Right lobe of liver (tissue), 4 donors: ENCODE measurements at regions not wholly inside any gene's neighbourhood (a gene's known extent, or its start where the extent isn't known, plus 50 kb on each side); places are given as distances from the start of the nearest gene placed in this dataset.

Source experiments
- CTCF ChIP-seq, 4 donors: fragments of 200-600 bp in 3 of 4; fragments of 450-650 bp in 1 of 4; IDR thresholded peaks; one replicate each; pipeline versions ENCODE4 v1.5.1 to v1.8.0; 2016 to 2022; ENCODE audit warnings: antibody characterized with exemption in 4 of 4, mild to moderate bottlenecking in 2 of 4
- POLR2A ChIP-seq: fragments of 450-650 bp; IDR thresholded peaks from one replicate; pipeline ENCODE4 v1.6.1; 2017; ENCODE audit warnings: antibody characterized with exemption, mild to moderate bottlenecking
- donor health status: DM: no; HTN: no; CAD: no.
- donor health status: DM: no; HTN: no; CAD: no.
- donor health status: DM: no; HTN: yes; CAD: no.

- TF ChIP-seq CTCF (IDR thresholded peaks at IDR 0.05) (no peak), POLR2A (no peak)
Measured at GRCh38 chr2:196551014-196551413, 88.5 kb upstream of the CCDC150 start.
